Activated gamma-delta T cell (primary cell): ENCODE measurements at regions not wholly inside any gene's neighbourhood (a gene's known extent, or its start where the extent isn't known, plus 50 kb on each side); places are given as distances from the start of the nearest gene placed in this dataset.
"Not testable (repeated sequence)": the region's sequence is repeated elsewhere in the genome, so short reads cannot be mapped to it uniquely, and the experiment has no call there.

Experiments
- DNase-seq: peaks from one replicate; lab custom pipeline; 2025; lab: John Stamatoyannopoulos, UW

DNA sequence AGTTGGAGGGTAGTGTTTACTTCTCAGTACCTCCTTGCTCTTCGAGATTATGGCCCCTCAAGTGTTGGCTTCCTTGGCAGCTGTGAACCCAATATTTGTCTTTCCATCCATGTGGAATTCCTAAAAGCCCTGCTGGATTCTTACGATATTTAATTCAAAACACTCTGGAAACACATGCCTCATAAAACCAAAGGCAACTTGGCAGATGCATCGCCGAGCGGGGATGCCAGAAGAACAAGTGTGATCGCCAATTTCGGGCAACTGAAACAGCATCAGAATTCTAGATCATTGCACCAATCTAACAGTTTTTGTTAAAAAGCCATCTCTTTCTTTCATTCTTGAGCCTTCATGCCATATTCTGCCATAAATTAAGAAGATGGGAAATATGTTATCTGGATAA, 934.4 kb downstream of the AACS start:
- DNase-seq: no peak

DNA sequence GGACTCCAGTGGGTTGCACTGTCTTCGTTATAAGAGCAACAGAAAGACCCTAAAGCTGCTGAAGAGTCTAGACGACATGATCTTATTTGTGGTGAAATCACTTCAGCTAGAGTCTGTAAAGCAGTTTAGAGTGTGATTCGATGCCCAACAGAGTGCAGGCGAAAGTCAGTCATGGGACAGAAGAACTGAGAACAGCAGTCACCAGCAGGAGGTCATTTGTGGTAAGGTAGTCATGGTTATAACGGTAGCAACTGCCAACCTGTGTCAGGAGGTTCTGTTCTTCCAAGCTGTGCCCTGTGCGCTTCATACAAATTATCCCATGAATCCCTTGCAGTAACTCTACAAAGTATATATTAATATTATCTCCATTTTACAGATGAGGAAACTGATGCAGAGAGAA, 954.1 kb downstream of the AACS start:
- no peak for DNase-seq

DNA sequence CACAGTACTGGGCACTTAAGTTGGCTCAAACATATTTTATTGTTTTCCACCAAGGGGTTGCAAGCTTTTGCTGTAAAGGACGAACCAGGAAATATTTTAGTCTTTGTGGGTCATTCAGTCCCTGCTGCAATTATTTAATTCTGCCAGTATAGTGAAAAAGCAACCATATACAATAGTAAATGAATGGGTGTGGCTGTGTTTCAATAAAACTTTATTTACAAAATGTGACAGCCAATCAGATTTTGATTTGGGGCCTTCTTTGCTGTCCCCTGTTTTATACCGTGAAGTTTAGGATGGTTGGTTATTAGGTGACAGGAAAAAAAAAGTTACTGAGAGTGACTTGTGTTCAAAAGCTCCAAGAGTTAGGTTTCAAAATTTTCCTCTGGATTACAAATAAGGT, 956.4 kb downstream of the AACS start:
- no peak for DNase-seq

DNA sequence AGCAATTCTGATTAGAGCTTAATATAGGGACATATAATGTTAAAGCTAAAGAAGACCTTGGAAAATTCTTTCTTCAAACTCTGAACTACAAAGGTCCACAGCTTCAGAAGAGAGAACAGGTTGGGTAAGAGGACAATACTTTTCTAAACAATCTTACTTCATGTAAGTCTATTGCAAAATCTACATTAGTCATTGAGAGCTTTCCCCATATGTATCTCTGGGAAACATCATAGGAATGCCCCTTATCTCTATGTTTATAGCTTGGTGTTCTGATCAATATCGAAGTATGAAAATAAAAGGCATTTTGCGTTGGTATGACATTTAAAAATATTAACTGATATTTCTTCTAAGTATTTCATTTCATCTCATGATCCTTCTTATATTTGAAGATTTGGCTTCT, 962.6 kb downstream of the AACS start:
- no peak for DNase-seq

DNA sequence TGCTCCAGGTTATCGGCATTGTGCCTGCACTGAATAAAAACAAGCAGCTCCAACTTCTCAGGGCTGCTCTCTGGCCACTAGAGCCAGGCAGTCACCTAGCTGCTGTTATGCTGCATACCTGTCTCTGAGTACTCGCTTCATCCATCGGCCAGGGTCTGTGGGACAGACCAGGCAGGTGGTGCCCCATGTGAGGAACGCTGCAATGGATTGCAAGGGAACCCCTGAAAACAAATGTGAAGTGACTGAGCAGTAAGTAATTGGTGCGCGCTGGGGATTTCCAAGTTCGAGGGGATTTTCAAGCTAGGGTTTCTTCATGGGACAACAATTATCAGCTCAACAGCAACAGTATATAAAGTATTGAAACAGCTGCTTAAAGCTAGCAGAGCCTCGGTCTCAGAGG, 965.3 kb downstream of the AACS start:
- no peak for DNase-seq

DNA sequence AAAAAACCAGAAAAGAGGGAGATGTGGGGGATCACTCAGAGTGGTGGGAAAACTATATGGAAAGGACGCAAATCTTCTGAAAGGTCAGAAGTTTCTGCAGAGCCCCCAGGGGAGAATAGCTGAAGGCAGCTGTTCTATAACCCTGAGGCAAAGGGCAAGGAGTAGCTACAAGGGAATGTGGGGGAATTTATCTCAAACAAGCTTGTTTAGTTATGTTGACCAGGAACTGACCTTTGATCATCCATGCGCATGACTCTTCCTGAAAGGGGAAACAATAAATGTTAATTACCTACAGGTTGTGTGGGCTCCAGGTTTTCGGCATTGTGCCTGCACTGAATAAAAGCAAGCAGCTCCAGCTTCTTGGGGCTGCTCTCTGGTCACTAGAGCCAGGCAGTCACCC, 968.5 kb downstream of the AACS start:
- no peak for DNase-seq

DNA sequence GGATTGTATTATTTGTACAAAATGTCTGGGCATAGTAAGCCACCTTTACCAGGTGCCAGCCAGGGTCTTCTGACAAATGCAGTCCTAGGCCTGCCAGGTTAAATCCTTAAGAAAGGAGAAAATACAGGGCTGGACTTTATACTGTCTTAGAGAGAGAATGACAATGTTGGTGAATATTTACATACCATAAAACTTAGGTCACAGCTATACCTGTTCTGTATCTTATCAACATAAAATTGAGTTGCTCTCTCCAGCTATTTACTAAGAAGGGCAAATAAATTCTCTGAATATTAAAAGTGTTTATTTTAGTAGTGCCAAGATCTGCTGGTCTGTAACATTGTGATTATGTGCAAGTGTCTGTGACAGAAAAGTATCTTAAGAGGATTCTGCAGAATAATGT, 971.1 kb downstream of the AACS start:
- no peak for DNase-seq

DNA sequence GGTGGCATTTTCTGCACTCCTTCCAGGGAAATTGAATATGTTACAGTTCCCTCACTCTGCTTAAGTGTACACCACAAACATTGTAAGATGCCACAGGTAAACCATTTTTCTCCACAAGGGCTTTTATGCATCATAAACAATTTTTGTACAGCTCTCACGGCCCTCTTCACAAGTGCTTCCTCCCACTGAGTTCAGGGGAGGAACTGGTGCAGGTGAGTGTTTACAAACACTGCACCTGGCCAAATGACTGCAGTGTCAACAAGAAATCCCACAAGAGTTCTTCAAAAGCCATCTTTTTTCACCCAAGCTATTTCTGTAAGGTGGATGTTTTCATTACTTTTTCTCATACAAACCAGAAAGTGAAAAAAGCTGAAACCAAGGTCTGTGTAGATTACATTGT, 973.2 kb downstream of the AACS start:
- DNase-seq: no peak

DNA sequence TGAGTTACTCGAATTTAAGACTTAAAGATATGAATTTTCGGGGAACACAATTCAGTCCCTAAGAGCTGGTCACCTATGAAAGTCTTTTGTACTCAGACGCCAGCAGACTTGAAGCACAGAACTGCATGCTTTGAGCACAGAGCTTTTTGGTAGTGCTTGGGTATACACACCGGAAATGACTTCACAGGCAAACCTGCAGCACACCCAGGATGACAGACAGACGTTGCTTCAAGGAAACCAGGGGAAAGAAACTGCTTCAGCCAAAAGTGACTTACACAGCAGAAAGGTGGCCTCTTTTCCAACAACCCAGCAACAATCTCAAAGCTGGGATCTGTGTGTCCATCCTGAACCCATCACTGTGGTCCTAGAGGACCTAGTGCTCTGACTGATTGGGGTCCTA, 975.1 kb downstream of the AACS start:
- DNase-seq: no peak

DNA sequence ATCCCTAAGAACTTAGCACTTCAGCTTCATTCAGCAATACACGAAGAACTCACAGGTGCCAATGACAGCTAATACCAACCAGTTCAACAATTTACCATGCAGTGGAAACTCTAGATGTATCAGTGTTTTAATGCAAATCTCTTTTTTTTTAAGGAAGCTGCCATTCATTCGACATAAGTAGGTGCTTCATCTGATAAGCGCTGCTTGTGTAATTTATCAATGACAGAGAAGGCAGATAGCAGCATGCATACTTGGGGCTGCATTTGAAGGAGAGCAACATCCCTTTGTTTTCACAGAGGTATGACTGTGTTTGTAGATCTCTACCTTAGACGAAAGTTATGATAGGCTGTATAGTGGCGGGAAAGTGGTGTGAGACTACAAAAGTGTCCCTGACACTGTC, 977.1 kb downstream of the AACS start:
- DNase-seq: no peak

DNA sequence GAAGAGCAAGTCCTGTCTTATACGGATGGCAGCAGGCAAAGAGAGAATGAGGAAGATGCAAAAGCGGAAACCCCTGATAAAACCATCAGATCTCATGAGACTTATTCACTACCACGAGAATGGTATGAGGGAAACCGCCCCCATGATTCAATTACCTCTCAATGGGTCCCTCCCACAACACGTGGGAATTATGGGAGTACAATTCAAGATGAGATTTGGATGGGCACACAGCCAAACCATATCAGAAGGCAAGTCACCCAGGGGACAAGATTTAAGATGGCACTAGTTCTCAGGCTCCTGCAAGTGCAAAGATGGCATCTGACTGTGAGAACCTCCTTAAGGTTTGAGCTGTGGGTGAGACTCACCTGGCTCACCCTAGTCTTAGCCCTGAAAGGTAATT, 984.3 kb downstream of the AACS start:
- DNase-seq: not testable (repeated sequence)

DNA sequence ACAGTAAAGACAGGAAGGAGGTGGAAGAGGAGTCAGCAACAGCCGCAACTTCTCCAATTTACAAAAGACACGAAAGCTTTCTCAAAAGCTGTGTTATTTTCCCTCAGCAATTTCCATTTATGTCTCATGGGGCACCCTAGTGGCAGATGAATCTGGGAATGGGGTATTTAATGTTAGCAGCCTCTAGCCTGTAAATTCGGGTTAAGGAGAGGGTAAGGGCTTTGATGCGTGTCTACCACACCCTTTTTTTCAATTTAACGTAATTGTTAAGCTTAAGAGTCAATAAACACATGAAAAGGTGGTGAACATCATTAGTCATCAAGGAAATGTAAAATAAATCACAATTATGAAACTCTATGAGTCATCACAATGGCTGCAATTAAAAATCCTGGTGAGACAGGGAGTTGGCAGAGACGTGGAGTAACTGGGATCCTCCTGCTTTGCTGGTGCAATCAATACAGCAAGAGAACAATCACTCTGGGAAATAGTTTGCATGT, 986.4 kb downstream of the AACS start:
- DNase-seq: no peak

DNA sequence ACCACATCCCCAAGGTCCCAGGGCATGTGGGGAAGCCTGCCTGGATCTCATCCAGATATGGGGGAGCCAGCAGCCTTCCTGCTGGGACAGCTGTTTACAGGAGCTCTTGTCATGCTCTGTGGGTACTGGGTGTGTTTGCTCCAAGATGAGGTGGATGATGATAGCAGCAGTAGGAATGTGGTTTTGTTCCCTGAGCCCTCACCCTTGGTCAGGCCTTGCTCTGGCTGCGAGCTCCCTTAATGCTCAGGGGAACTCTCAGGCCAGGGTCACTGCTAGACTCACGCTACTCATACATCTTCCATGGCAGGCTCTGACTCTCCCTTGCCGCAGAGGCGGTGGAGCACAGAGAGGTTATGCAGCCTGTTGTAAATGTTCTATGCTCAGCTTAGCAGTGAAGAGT, 990.3 kb downstream of the AACS start:
- DNase-seq: no peak

DNA sequence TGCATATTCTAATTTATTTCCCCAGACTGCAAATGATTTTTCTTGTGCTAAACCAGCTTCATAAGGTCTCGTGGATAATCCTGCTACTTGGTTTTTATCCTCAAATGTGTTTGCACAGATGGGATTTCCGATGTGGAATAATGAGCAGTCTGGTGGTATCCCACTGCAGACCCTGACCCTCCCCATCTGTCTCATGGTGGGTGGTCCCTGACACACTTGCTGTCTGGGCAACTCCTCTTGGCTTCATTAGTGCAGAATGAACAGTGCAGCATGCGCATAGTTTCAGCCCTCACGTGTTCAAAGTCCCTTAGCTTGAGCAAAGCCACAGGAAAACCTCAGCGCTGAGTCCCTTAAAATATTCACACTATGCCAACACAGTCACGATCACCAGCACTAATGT, 996.5 kb downstream of the AACS start:
- no peak for DNase-seq

DNA sequence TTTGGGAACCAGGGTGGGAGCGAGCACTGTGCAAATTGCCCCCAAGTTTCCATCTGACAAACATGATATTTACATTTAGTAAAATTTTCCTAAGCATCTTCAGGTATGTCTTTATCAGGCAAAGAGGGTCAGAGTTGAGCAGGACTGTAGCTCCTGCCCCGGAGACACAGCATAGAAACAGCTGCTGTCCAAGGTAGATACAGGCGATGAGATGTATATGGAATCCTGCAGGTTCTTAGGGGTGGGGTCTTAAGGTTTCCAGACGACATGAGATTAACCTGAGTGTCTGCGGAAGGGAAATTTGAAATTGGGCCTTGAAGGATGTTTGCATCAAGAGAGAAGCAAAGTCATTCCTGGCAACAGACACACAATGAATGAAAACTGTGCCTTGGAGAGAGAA, 998.8 kb downstream of the AACS start:
- DNase-seq: no peak

DNA sequence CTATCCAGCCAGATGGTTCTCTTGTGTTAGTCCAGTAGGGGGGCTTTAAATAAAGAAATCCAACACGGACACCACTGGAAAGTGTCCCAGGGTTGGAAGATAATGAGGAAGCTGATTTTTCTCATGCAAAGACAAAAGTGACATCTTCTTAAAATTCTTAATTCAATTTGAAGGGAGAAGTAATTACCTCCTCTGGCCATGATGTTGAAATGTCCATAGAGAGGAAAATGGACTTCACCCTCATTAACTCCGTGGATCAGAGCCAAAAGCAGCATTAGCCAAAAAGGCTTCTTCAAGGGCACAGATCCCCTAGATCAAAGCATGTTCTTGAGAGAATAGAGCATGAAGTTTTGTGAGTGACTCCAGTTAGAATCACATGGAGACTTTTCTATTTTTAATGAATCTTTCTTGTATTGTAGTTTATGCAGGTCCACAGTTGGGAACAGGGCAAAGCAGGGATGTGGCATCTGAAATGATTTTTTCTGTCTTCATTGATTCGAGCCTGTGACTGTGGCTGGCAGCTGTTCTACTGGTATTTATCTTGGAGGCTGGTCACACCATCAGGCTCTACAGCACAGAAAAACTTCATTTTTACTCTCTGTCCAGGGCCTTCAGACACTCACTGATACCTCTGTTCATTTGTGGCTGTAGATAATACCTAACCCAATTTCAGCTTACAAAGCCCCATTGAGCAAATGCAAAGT, 1002.5 kb downstream of the AACS start:
- DNase-seq: no peak

DNA sequence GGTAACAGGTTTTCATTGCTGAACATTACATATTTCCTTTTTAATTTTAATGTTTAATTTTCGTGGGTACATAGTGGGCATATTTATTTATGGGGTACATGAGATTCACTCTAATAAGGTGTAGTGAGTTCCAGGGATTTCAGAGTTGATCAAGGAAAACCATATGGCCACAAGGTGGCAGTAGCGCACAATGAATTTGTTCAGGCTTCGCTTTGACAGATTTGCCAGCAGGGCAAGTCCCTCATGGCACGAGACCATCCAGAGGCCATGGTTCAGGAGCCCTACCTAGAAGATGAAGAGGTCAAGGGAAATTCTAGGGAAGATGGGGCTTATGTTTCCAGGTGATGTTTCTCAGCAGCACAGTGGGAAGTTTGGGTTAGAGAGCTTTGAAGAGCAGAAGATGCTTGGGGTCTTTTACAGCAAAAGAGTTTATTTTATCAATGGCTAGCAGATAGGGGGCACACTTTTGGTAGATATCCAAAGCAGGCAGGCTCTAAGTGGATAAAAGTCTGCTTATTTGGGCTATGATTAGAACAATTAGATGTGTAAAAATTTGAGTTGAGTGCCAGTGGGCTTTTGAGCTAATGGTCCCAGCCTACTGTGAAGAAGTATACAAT, 1004.4 kb downstream of the AACS start:
- no peak for DNase-seq

DNA sequence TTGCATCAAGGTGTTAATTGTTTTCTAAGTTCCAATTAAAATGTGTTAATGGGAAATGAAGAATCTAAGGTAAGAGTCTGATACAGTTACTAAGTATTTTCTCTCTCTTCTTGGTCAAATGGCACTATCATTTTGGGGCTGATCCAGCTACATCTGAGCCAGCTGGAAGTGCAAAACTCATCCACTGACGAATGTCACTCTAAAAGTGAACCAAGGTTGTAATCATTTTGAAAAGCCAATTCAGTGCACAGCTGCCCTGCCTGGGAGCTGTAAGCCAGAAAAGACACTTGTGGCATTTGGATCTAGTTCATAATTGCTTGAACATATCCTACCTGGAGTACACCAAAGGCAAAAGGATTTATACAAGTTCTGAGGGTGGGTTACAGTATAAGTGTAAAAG, 1011.3 kb downstream of the AACS start:
- no peak for DNase-seq

DNA sequence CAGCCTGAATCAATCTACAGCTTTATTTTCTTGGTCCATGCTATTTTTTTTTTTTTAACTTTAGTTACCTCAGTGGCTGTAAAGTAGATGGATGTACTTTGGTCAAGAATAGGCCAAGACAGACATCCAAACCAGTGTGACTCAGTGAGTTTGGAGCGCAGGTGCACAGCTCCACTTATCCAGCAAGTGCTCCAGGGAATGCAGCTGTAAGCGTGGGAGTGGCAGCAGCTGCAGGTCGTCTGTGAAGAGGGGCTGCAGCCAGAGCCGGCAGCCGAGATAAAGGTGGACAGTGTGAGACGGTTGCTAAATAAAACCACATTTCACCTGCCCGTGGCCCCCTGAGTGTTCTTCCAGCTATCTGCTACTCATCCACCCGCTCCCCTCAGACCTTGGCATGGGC, 1018.7 kb downstream of the AACS start:
- DNase-seq: no peak

DNA sequence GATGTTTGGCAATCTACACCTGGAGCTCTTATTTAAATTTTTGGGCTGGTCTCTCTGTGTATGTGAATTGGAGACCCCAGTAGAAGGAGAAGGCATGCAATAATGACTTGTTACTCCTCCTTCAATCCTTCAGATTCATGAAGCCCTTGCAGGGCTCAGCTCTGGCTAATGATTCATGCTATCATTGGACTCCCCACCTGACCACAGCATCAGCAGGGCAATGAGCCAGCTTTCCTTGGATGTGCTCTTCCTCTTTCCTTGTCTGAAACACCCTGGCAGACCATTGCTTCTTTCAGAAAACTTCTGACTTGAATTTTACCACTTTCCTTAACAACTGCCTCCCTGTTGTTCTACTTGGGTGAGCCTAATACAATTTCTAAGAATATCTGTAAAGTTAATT, 1019.2 kb downstream of the AACS start:
- no peak for DNase-seq

DNA sequence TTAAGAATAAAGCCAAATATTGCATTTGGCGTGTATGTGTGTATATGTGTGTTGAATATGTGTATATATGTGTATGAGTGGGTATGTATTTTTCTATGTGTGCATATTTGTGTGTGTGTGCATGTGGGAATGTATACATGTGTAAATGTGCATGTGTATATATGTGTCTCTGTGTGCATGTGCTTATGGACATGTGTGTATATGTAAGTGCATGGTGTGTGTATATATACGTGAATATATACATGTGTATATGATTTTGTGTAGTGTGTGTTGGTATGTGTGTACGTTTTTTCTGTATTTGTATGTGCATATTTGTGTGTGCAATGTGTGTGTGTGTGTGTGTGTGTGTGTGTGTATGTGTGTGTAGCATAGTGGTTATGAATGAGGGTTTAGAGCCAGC, 1021.0 kb downstream of the AACS start:
- no peak for DNase-seq

DNA sequence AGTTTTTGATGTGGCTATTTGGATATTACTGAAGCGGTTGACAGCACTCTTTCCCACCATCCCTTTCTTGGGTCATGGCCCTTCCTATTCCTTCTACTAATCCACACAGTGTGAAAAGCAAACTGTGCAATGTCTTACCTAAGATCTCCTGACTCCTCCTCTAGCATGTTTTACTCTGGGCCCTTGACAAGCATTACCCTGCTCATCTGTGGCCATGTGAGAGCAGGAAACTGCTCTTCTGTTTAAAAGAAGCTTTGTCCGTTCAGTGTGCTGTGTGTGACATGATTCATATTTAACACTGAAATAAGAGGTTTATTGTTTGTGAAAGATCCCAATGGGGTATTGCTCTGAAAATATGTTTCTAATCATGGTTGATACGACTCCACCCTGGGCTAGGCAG, 1022.5 kb downstream of the AACS start:
- no peak for DNase-seq

DNA sequence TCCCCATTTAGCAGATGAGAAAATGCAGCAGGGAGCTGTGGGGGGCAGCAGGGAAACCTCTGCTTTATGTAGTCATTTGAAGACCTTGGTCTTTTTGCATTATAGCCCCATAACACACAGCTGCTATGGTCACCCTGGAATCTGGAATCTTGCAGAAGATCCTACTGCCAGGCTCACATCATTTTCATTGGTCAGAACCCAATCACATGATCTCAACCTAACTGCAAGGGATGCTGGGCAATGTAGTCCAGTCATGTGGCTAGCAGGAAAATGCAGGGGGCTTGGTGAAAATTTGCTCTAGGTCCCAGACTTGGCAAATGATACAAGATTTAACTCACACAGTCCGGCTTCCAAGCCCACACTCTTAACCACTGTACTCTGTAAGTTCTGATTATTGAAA, 1028.7 kb downstream of the AACS start:
- DNase-seq: no peak
